ENCODE measurements at regions not wholly inside any gene's neighbourhood (a gene's known extent, or its start where the extent isn't known, plus 50 kb on each side); places are given as distances from the start of the nearest gene placed in this dataset.
"Not testable (repeated sequence)": the region's sequence is repeated elsewhere in the genome, so short reads cannot be mapped to it uniquely, and the experiment has no call there.

GRCh38 chr1:196002906-196003305 lies 605.3 kb downstream of the KCNT2 start:
- no peak for DNase-seq (ENCODE audit: low read depth, low spot score)

- DNase-seq (ENCODE audit: low read depth, low spot score): not testable (repeated sequence)
Measured at GRCh38 chr1:196002296-196002695, 605.9 kb downstream of the KCNT2 start.

DNA sequence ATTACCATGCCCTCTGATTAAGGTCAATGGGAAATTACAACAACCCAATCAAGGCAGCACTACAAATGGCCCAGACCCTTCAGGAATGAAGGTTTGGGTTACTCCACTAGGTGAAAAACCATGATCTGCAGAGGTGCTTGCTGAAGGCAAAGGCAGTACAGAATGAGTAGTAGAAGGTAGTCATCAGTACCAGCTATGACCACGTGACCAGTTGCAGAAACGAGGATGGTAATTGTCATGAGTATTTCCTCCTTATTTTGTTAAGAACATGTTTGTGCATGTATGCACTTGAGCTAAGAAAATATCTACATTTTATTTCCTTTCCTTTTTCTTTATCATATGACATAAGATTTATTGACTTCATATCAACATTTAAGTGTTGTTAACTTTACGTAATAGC lies 607.1 kb downstream of the KCNT2 start:
- no peak for DNase-seq (ENCODE audit: low read depth, low spot score)

DNA sequence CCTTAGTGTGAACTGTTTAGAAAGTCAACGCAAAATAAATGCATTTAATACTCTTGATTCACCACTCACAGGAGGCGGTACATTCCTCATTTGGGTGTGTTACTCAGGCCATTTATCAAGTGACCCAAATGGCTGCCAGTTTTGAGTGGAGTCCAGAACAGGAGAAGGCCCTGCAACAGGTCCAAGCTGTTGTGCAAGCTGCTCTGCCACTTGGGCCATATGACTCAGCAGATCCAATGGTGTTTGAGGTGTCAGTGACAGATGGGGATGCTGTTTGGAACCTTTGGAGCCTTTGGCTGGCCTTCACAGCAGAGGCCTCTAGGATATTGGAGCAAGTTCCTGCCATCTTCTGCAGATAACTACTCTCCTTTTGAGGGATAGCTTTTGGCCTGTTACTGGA lies 609.2 kb downstream of the KCNT2 start:
- DNase-seq (ENCODE audit: low read depth, low spot score): no peak

DNA sequence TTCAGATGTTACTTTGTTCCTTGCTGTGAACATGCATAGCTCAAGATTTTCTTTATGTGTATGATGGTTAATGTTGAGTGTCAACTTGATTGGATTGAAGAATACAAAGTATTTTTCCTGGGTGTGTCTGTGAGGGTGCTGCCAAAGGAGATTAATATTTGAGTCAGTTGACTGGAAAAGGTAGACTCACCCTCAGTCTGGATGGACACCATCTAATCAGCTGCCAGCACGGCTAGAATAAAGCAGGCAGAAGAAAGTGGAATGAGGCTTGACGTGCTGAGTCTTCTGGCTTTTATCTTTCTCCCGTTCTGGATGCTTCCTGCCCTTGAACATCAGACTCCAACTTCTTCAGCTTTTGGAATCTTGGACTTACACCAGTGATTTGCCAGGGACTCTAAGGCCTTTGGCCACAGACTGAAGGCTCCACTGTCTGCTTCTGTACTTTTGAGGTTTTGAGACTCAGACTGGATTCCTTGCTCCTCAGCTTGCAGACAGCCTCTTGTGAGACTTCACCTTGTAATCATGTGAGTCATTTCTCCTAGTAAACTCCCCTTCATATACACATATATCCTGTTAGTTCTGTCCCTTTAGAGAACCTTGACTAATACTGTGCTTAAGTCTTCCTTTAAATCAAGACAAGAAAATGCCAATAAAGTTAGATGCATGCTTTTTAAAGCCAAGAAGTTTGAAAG lies 626.6 kb downstream of the KCNT2 start:
- no peak for DNase-seq (ENCODE audit: low read depth, low spot score)

GRCh38 chr1:195979646-195980045 lies 628.6 kb downstream of the KCNT2 start:
- DNase-seq (ENCODE audit: low read depth, low spot score): no peak

- no peak for DNase-seq (ENCODE audit: low read depth, low spot score)
Measured at GRCh38 chr1:195973311-195973904, 634.8 kb downstream of the KCNT2 start.

DNA sequence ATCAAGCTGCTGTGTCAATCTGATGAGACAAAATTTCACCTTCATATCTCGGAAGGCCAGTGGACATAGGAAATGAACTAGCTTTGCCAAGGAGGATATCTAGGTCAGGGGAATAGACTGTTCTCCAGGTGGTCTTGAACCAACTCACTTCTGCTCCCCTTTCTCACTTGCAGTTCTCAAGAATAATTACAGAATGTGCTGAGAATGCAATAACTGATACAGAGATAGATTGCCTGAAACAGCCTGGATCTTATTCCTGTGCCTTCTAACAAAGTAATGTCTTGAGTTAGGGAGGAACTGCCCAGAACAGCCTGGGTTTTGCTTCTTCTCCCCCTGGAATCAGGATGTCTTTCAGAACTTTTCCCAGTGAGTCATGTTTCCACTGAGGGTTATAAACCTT lies 636.7 kb downstream of the KCNT2 start:
- DNase-seq (ENCODE audit: low read depth, low spot score): no peak

DNA sequence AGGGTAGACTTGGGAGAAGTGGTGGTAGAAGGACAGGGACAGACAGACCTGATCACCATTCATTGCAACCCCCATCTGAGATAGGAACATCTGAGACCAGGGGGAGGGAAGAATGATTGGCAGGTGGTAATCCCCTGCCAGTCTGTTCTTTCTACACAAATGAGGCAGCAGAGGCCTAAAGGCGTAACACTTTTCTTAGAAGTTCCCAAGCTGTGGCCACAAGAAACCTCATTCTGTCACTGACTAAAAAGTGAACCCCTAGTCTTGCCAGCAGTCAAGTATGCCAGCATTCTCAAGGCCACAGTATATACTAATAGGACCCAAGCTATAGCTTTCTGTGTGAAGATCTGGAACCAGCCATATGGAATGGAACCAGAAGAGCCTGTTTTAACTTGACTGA lies 638.0 kb downstream of the KCNT2 start:
- no peak for DNase-seq (ENCODE audit: low read depth, low spot score)

GRCh38 chr1:195965475-195965874 lies 642.8 kb downstream of the KCNT2 start:
- no peak for DNase-seq (ENCODE audit: low read depth, low spot score)

- no peak for DNase-seq (ENCODE audit: low read depth, low spot score)
Measured at GRCh38 chr1:195965036-195965435, 643.2 kb downstream of the KCNT2 start.

DNA sequence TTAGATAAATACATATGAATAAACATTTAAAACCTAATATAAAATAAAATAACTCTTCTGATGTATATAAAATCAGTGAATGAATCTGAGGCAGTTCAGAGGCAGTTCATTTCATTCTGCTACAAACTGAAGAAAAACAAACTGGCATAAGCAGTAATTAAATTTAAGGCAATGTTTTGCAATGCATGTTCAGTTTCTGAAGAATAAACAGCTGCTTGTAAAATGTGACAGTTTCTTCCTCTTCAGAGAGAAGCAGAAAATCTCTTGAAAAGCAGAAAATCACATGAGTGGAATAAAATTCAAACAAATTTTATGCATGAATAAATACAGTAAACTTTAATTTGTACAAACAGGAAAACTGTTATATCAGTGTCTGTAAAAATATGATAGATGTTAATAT lies 643.7 kb downstream of the KCNT2 start:
- no peak for DNase-seq (ENCODE audit: low read depth, low spot score)

DNA sequence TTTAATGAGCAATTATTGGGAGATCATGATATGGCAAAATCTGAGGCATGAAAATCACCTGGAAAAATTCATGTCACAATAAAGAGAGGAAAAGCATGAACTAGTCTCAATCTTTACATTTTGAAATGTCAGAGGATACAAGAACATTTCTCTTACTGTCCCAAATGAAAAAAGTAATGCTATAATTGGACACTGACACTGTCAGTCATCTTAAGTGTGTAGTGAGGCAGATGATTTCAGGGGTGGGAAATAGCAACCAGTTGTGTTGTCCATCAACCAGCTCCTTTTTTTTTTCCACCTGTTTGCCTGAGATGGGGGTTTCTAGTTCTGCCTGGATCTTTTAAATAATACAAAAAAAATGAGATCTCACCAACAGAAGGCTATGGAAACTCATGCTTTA lies 646.2 kb downstream of the KCNT2 start:
- DNase-seq (ENCODE audit: low read depth, low spot score): no peak

DNA sequence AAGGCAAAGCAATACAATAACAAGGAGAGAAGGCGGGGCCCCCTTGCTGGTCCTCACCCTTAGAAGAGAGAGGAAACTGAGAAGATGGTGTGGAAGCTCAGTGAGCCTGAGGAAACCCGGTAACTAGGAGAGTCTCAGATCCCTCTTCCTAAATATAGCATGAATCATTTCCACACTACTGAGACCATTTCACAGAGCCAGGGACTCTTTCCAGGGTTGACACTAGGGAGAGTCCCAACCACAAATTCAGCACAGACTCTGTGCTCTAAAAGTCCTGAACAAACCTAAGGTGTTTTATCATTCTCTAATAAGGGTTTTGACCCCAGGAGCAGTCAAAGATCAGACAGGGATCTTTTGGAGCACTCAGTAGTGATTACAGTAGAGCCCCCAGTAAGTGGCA lies 647.7 kb downstream of the KCNT2 start:
- no peak for DNase-seq (ENCODE audit: low read depth, low spot score)

DNA sequence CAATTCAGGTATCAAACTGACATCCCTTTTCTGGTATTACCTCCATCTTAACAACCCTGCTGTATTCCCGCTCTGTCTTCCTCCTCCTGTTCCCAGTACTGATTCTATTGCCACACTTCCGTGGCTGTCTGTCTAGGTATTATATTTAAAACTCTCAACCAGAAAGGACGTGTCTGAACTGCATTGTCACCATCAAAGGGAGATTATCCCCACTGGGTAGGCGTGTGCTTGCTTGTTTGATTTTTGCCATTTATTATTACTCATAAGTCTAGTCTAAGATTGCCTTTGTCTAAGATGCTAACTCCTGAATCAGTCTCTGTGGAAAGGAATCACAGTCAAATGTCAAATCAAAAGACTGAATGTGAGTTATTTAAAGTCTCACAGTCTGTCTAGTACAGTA lies 650.1 kb downstream of the KCNT2 start:
- DNase-seq (ENCODE audit: low read depth, low spot score): no peak

GRCh38 chr1:195956845-195957244 lies 651.4 kb downstream of the KCNT2 start:
- DNase-seq (ENCODE audit: low read depth, low spot score): no peak

DNA sequence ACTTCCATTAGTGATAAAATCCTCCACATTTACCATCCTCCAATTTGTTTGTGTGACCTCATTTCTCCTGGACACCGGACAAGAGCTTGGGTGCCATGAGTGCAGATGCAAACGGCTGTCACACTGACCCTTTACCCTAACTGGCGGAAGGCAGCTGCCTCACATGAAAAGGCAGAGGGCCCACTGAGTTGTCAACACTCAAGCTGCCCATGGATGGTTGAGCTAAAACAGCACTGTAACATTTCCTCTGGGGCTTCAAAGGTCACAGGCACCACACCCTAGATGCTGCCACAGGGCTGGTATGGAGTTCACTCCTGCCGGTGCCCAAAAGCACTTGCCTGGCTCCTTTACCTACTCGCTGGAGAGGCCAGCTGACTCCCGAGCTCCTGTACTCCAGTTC lies 653.4 kb downstream of the KCNT2 start:
- DNase-seq (ENCODE audit: low read depth, low spot score): no peak

GRCh38 chr1:195951313-195951712 lies 656.9 kb downstream of the KCNT2 start:
- no peak for DNase-seq (ENCODE audit: low read depth, low spot score)

DNA sequence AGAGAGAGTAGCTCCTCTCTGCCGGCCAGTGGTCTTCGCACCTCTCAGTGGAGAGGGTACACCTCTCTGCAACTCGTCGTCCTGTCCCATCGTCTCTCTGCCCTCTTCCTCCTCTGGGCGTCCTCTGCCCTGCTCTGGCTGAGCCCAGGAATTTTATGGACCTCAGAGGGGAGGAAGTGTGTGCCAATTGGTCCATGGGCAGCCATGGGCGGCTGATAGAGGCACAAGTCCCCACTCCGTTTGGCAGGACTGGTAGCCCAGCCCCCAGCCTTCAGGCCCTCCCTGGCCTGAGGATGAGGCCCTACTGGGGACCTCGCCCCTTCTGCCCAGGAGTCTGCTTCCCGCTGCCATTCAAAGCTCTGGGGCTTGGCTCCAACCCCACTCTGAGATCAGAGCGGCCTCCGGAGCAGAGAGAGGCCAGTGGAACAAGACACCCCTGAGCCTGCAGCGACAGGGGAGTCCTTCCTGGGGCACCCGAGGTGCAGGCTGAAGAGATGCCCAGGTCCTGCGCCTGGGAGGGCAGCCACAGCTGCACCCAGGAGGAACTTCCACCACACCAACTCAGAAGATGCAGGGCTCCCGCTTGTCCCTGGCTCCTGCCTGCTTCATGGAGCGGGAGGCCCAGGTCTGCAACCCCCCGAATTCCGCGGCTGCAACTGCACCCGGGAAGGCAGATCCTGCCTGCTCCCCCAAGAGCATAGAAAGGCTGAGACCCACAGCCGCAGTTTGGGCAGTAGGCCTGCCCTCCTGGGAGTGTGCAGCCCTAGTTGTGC lies 659.9 kb downstream of the KCNT2 start:
- no peak for DNase-seq (ENCODE audit: low read depth, low spot score)

GRCh38 chr1:195946500-195946899 lies 661.7 kb downstream of the KCNT2 start:
- DNase-seq (ENCODE audit: low read depth, low spot score): no peak

- DNase-seq (ENCODE audit: low read depth, low spot score): no peak
Measured at GRCh38 chr1:195941795-195942194, 666.4 kb downstream of the KCNT2 start.

- no peak for DNase-seq (ENCODE audit: low read depth, low spot score)
Measured at GRCh38 chr1:195941314-195941713, 666.9 kb downstream of the KCNT2 start.

GRCh38 chr1:195939844-195940243 lies 668.4 kb downstream of the KCNT2 start:
- DNase-seq (ENCODE audit: low read depth, low spot score): no peak

Measured in pulmonary artery endothelial cell (primary cell).